HG03066 (cell line): ENCODE measurements at regions not wholly inside any gene's neighbourhood (a gene's known extent, or its start where the extent isn't known, plus 50 kb on each side); places are given as distances from the start of the nearest gene placed in this dataset.

Source experiments
- ATAC-seq: cut with Tn5 transposase; IDR thresholded peaks from one replicate; pipeline ENCODE4 v1.9.1; 2021; ENCODE audit warnings: low read depth; ENCODE audit not compliant: unreplicated experiment

DNA sequence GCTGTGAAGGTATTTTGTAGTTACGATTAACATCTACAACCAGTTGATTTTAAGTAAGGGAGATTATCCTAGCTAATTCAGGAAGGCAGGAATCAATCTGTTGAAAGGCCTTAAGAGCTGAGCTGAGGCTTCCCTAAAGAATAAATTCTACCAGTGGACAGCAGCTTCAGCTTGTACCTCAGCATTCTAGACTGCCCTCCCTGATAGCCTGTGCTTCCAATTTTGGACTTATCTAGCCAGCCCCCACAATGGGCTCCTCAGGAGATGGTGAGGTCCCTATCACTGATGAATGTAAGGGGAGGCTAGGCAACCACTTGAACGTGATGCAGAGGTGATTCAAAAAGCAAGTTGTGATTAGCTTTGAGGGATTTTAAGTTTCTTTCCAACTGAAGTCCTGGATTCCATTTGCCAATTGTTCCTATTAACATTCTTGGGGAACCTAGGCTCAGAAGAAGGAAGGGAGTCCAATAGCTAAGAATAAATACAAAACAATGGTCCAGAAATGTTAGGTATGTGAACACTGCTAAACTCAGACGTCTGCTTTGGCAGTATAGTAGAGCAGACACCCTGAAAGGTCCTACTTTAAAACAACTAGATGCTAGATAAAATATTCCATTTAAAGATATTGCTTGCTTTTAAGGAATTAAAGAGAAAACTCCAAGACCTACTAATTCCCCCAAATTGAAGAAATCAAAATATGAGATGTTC, 404.3 kb upstream of the TENM4 start:
- no peak for ATAC-seq

DNA sequence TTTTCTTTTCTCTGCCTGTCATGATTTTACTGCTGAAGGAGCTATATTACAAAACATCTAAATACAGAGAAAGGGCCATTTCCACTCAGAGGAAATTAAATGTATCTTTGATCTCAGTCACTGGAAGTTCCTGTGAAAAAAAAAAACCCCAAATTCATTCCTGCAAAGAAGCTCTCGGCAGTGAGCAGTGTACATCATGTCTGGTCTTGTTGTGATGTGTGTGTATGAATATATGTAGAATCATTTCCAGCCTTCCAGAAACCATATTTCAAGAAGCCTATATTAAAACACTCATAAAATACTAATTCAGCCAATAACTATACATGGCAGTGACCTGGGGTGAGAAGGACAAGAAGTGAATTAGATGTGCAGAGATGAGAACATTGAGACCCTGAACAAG, 393.2 kb upstream of the TENM4 start:
- ATAC-seq: no peak

DNA sequence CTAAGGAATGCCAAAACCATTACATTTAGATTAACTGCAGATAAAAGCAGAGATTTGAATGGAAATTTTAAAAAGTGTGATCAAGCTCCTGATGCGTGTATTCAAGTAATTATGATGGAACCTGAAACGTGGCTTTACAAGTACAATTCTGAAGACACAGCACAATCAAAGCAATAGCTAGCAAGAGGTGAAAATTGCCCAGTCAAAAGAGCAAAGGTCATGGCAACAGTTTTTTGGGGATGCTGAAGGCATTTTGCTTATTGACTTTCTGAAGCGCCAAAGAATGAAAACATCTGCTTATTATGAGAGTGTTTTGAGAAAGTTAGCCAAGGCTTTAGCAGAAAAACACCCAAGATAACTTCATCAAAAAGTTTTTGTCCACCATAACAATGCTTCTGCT, 389.6 kb upstream of the TENM4 start:
- no peak for ATAC-seq

DNA sequence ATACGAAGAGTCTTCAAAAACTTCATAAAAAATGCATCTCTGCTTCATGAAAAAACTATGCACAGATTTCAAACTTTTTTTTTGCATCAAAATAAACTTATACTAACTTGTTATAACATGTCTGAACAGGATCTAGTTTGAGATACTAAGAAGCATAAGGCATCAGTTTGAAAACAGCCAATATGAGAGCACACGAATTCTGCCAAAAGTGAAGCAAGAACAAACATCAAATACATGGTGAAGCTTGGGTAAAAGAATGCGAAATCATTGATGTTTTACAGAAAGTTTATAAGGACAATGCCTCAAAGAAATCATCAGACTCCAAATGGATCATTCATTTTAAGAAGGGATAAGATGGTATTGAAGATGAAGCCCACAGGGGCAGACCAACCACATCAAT, 389.1 kb upstream of the TENM4 start:
- ATAC-seq: no peak

DNA sequence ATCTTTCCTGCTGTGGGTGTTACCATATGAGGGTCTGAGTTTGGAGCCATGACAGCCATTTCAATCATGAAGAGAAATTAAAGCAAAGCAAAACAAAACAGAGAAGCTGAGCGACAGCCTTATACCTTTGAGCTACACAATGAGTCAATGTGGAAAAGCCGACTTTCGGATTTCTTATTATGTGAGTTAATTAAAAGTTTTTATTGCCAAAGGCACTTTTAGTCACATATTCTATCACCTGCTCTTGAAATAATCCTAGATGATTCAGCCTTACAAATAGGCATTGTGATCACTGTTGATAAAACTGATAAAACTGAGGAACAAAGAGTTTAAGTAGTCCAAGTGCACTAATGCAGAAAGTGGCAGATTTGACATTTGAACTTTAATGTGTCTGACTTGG, 381.9 kb upstream of the TENM4 start:
- no peak for ATAC-seq

DNA sequence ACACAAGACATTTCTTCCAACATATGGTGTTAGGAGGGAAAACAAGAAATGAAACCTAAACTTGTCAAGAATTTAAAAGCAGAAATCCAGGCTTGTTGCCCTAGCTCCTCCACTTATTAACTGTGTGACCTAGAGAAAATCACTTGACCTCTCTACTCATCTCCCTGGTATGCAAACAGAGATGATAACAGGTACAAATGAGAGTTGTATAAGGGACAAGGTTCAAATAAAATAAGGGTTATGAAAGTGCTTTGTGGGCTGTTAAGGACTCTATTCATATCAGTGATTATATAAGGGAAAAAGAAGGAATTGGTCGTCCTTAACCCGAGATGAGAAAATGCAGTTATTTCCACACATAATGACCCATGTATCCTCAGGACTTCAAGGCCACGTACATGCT, 372.7 kb upstream of the TENM4 start:
- ATAC-seq: no peak

DNA sequence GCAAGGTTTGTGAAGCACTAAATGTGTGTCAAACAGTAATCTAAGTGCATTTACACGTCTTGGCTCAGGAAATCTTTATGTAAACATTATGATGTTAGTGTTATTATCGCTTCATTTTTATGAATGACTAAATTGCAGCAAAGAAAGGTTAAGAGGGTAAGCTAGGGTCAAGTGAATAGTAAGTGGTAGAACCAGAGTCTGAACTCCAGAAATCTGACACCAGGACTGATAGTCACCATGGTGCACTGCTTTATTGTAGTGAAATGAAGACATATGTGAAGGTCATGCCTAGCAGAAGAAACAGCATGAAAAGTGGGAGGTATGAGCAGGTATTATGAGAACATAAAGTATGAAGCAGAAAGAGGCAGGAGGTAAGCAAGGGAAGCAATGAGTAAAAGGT, 368.7 kb upstream of the TENM4 start:
- ATAC-seq: no peak

DNA sequence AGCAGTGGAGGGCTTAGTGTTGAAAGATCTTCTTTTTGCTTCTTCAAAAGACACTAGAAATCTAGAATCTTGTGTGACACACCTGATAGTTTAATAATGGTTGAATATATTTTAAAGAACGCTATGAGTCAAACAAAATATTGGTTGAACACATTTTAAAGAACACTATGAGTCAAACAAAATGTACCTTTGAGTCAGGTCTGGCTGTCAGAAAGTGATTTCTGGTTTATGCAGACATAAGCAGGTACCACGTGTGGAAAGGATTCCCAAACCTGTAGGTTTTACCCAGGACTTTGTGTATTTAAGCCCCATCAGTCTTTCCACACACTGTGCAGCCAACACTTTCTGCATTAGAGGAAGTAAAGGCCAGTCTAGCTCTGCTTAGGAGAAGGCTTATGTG, 366.7 kb upstream of the TENM4 start:
- ATAC-seq: no peak

DNA sequence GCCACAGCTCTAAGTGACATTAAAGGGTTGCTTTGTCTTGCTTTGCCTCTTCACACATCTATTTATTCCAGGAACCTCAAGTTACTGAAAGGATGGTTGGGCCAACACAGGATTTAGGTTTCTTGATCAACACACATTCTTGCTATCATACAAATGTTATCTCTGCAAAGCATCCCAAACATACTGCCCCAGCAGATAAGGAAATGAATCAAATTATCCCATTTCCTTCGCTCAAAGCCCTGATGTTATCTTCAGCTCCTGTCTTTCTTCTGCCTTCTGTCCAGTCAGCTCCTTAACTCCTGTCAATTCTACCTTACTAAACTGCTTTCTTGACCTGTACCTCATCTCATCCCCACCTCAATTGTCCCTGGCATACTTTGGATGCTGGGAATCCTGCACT, 355.9 kb upstream of the TENM4 start:
- no peak for ATAC-seq

DNA sequence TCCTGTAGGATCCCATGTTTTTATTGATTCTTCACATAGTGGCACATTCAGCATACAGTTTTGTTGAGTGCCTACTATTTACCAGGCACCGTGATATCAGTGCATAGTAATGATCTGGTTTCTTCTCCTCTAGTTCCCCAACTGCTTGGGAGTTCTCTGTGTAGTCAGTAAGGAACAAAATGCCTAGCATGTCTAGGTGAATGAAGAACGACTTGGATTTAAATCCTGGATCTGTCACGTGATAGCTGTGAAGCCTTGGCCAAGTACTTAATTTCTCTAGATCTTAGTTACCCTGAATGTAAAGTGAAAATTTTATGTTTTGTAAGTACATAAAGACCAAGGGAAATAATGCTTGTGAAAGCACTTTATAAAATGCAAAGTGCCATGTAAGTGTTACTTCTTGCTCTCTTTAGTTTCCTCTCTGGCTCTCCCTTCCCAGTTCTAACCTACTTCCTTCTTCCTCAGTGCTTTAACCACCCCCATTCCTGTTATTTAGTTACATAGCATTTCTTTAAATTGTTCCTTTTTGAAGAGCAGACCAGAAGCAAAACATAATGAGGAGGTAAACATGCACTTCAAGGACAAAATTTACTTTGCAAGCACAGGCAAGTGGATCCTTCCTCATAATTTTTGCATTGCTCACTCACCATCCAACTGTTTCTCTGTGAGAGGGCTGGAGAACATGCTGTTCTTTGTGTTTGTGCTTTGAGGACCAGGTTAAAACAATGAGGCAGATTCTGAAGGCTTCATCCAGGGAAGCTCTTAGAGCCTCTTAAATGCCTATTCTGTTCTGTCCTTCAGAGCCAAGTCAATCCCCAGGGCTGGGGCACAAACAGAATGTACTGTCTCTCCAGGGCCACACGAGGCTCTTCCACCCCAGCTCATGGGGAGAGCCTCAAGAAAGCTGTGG, 353.9 kb upstream of the TENM4 start:
- no peak for ATAC-seq

DNA sequence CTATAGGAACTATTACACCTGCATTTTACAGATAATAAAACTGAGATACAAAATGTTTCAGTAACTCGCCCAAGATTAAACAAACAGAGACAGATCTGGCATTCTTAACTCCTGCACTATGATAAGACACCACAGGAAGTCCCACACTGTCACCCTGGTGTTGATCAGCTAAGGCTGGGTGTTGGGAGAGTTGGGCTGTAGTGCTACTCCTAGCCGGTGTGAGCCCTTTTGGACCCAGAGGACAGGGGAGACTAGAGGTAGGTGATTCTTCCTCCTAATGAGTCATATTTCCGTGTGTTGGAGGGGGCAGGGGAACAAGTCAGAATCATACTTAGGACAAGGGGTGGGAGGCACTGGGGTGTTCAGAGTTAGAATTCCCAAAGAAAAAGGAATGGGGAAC, 353.2 kb upstream of the TENM4 start:
- ATAC-seq: no peak

DNA sequence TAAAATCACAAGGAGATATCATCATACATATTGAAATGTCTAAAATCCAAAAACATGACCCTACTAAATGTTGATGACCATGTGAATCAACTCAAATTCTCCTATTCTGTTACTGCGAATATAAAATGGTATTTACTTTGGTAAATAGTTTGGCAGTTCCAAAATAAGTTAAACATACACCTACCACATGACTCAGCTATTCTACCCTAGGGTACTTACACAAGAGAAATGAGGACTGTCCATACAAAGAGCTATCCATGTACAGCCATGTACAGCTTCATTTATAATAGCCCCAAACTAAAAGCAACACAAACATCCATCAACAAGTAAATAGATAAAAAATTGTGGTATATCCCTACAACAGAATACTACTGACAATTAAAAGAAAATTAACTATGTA, 346.1 kb upstream of the TENM4 start:
- no peak for ATAC-seq

DNA sequence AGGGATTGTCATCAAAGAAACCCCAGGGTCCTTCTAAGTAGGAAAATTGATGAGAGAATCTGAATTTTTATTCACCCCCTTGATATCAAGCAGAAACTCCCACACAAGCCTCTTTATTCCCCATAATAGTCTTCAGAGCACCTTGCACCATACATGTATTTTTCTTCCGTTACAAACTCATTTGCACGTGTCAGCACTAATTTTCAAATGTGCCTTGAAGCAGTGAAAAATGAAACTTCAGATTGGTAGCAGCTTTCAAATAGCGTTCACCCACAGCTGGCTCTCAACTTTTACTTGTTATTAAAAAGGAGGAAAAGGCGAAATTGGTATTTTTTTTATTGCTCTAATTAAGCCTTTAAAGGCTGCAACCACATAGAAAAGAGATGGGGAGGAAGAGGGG, 343.0 kb upstream of the TENM4 start:
- ATAC-seq: no peak

DNA sequence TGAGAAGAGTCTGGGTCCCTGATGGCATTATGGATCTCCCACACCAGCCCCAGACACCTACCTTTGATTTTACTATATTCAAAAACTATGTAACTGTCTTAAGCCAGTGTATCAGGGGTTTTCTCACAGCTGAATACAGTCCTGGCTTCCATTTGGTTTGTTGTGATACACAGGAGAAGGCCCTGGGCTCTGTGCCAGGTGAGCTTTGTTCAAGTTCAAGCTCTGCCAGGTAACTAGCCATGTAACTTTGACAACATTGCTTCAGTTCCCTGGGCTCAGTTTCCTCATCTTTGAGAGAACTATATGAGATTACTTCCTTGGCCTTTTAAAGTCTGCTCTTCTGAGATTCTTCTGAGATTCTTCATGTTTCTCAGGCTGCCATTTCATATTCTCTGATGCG, 327.5 kb upstream of the TENM4 start:
- ATAC-seq: no peak

DNA sequence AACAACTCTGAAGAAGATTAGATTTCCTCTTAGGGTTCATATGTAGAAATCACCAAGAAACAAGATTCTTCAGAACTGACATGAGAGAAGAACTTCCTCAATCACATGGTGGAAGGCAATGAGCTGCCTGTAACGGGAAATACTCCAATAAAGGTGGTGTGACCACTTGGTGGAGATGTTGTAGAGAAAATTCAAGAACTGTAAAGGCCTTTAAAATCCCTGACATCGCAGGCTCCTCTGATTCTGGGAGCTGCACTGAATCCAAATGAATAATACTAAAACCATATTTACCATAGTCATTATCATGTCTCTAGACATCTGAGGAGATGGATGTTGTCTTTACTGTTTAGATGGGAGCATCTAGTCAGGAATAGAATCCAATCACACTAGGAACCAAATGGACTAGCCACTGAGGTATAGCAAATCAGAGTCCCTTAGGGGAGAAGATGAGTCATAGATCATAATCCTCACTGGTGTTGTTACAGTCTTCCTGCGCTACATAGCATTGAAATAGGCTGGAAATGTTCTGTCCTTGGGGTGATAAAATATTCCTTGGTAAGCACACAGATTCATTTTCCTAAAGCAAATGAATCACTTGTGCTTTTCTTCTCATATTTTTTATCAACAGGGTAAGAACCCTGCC, 321.6 kb upstream of the TENM4 start:
- ATAC-seq: no peak

DNA sequence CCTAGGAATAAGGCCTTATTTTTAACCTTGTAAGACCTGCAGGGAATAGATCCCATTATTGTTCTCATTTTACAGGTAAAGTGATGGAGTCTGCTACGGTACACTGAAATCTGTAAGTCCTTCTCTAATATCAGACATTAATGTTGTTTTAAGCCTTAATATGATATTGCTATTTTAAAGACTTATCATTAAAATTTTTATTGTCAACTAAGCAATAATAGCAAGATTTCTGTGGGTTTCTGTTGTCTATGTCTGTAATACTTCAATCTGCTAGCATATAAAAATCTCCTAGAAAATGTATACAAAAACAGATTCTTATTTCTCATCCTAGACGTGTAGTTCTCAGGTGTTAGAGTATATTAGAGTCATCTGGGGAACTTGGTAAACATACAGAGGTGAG, 317.5 kb upstream of the TENM4 start:
- no peak for ATAC-seq

DNA sequence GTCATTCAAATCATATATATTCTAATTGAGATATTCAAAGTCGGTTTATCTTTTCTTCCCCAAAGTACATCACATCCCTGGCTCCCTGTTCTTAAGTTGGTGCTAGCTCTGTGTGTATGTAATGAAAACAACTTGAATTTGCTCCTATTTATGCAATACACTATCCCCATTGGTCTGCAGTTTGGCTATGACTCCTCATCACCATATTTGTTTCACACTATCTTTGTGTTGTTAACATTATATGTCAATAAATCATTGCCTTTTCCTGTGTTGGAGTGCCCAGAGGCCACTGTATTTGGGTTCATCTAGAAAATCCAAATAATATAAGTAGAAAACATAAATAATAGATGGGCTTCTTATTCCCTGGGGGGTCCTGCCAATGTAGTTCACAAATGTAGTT, 306.6 kb upstream of the TENM4 start:
- no peak for ATAC-seq

DNA sequence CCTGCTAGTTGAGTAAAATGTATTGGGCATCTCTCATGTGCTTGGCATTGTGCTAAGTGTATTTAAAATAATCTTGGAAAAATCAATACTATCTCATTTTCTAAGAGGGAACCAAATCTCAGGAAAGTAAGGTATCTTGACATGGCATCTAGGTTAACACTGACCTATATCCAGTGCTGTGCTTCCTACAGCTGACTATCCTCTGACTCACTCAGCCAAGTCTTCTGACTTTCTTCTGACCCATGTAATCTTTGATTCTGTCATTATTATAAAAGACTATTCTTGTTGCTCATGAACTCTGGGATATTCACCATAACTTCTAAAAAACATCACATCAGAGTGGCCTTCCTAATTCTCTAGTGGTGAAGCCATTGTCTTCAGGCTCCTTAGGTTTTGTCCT, 304.1 kb upstream of the TENM4 start:
- ATAC-seq: no peak

DNA sequence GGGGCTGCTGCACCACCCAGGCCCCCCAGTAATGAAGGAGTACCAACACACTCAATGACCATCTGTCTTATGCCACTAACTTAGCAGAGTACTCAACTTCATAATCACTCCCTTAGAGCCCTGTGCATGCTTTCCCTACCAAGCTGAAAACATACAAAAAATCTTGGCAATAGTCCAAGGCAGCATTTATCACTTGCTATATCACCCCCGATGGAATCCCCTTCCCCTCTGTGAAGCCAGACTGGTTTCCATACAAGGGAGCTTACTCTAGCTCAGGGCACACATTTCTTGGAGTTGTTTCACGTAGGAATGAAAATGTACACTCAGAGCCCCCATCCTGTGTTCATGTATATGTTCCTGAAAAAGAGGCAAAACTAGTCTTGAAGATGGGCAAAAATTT, 301.3 kb upstream of the TENM4 start:
- ATAC-seq: no peak

DNA sequence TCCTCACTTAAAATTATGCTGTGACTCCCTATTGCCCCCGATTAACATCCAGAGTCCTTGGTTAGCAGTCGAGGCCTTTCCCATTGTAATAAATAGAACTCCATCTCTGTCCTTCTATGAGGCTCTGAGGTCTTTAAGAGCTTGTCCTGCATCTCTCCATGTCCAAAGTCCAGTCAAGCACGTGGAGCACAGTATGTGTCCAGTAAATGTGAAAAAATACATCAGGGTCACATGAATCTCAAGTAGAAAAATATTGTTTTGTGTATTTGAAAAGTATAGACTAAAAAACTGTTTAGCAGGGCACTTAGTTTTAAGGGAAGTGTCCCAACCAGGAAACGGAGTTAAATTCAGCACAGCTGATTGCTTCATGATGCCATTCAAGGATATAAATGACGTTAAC, 298.8 kb upstream of the TENM4 start:
- ATAC-seq: no peak

DNA sequence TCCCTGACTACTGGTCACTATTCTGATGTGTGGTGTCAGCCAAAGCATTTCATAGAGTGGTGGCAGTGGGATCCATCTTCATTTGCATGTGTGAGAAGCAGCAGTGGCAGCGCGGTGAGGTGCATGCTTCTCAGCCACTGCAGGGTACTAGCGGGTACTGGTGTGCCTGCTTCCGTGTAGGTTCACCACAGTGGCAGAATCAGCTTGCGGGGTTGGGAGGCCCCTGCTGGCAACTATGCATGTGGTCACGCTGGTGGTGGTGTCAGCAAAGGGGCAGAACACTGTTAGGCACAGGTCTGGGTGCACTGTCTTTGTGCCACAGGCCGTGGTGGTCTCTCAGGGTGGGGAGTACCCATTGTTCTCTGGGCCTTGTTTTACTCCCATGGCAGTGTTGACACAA, 286.4 kb upstream of the TENM4 start:
- no peak for ATAC-seq

DNA sequence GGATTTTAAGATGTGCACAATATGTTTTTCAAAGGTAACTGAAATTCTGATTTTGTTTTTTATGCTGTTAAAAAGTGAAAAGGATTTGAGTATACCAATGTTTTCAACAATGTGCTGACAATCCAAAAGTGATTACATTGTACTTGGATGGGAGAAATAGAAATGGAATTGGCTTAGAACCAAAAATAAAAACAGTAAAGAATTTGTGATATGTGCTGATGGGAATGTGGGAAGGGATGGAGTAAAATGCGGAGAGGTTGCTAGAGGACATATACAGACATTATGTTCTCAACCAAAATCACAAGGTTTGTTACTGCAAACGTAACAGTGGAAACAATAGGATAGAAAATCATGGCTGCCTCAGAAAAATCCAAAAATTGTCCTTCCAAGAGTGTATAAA, 279.3 kb upstream of the TENM4 start:
- ATAC-seq: no peak
